HCT116 (cell line): ENCODE measurements at regions not wholly inside any gene's neighbourhood (a gene's known extent, or its start where the extent isn't known, plus 50 kb on each side); places are given as distances from the start of the nearest gene placed in this dataset.

Source experiments
- ATAC-seq: fragments of 200-7000 bp; cut with Tn5 transposase; 2 replicates; pipeline ENCODE4 v1.9.1; 2020; ENCODE audit warnings: mild to moderate bottlenecking, moderate library complexity
- BruUV-seq: library from RNA; stranded (reverse); fragments of 400-500 nt; replicated peaks from 2 replicates; lab custom pipeline; 2021; lab: Mats Ljungman, UMichigan
- CTCF ChIA-PET: fragments of 300-600 bp; sonication (Branson Sonifier 250); formaldehyde crosslinking; loops from one replicate; lab custom pipeline; 2021; ENCODE audit warnings: antibody characterized with exemption; lab: Charles Lee
- POLR2A ChIA-PET: fragments of 300-600, 350-600 bp; sonication (Branson Sonifier 250); formaldehyde crosslinking; loops from one replicate; lab custom pipeline; 2021; ENCODE audit warnings: antibody characterized with exemption; lab: Charles Lee
- RAD21 ChIA-PET, 2 experiments: fragments of 300-600 bp; sonication (Branson Sonifier 250); formaldehyde crosslinking; loops; one replicate each; lab custom pipeline; 2023; ENCODE audit warnings: low total read pairs in 2 of 2; ENCODE audit not compliant: uncharacterized antibody in 2 of 2, unreplicated experiment in 2 of 2, low non-redundant PET in 1 of 2; lab: Charles Lee
- DNase-seq: peaks from one replicate; pipeline ENCODE4 v3.0.0-alpha.2; 2010; ENCODE audit warnings: low read depth, low spot score
- H2AFZ ChIP-seq: fragments of 200-600 bp; shearing (Covaris generic), sonication (generic); 2 replicates; pipeline ENCODE4 v1.6.1; 2017; ENCODE audit warnings: low read depth, mixed run types, mixed read lengths, antibody characterized with exemption, low read length; ENCODE audit not compliant: poor library complexity, severe bottlenecking
- H3K27ac ChIP-seq: 2 replicates; pipeline ENCODE4 v1.5.1; 2012; ENCODE audit warnings: low read depth, low read length
- H3K27me3 ChIP-seq: fragments of 200-600 bp; sonication (generic); 2 replicates; pipeline ENCODE4 v1.6.1; 2016; ENCODE audit warnings: mixed run types, low read length, mixed read lengths; ENCODE audit not compliant: insufficient read depth
- H3K36me3 ChIP-seq, 2 experiments: fragments of 200-500 bp in 1 of 2; fragments of 200-600 bp in 1 of 2; sonication (Bioruptor generic) in 1 of 2; sonication (generic) in 1 of 2; 2 replicates each; pipeline versions ENCODE4 v1.5.1 to v1.6.1; 2014 to 2016; ENCODE audit warnings: low read length in 2 of 2, inconsistent platforms in 1 of 2, mixed read lengths in 1 of 2, mixed run types in 1 of 2; ENCODE audit not compliant: insufficient read depth in 2 of 2, control insufficient read depth in 1 of 2
- H3K4me1 ChIP-seq, 2 experiments: fragments of 200-600 bp in 1 of 2; sonication (generic) in 1 of 2; 2 replicates each; pipeline versions ENCODE4 v1.5.1 to v1.6.1; 2012 to 2017; ENCODE audit warnings: low read length in 2 of 2, inconsistent platforms in 1 of 2, mild to moderate bottlenecking in 1 of 2, mixed read lengths in 1 of 2, mixed run types in 1 of 2, moderate library complexity in 1 of 2; ENCODE audit not compliant: insufficient read depth in 2 of 2, control insufficient read depth in 1 of 2
- H3K4me2 ChIP-seq: fragments of 200-600 bp; sonication (generic); 2 replicates; pipeline ENCODE4 v1.6.1; 2017; ENCODE audit warnings: mixed run types, low read length, mixed read lengths
- H3K4me3 ChIP-seq, 2 experiments: fragments of 200-600 bp in 1 of 2; sonication (generic) in 1 of 2; replicated peaks in 1 of 2; 2 replicates each; pipeline ENCODE4 v1.5.1; 2011 to 2016; ENCODE audit warnings: low read length in 2 of 2, control low read depth in 1 of 2, low read depth in 1 of 2, mild to moderate bottlenecking in 1 of 2, mixed read lengths in 1 of 2, mixed run types in 1 of 2
- H3K79me2 ChIP-seq: fragments of 200-600 bp; sonication (generic); 2 replicates; pipeline ENCODE4 v1.6.1; 2017; ENCODE audit warnings: mild to moderate bottlenecking, mixed run types, low read length, moderate library complexity, mixed read lengths; ENCODE audit not compliant: insufficient read depth
- H3K9ac ChIP-seq: fragments of 200-600 bp; sonication (generic); 2 replicates; pipeline ENCODE4 v1.6.1; 2016; ENCODE audit warnings: low read length, mixed read lengths
- H3K9me2 ChIP-seq: fragments of 200-600 bp; sonication (generic), shearing (Covaris generic); 2 replicates; pipeline ENCODE4 v1.6.1; 2017; ENCODE audit warnings: mixed run types, mild to moderate bottlenecking, moderate library complexity; ENCODE audit not compliant: insufficient read depth
- H3K9me3 ChIP-seq, 2 experiments: fragments of 200-500 bp in 1 of 2; fragments of 200-600 bp in 1 of 2; sonication (Bioruptor generic) in 1 of 2; sonication (generic) in 1 of 2; 2 replicates each; pipeline ENCODE4 v1.6.1; 2014 to 2017; ENCODE audit warnings: low read length in 2 of 2, mixed read lengths in 2 of 2, inconsistent platforms in 1 of 2, low read depth in 1 of 2, mild to moderate bottlenecking in 1 of 2, mixed run types in 1 of 2, moderate library complexity in 1 of 2; ENCODE audit not compliant: control insufficient read depth in 1 of 2, insufficient read depth in 1 of 2
- H4K20me1 ChIP-seq: fragments of 200-600 bp; sonication (generic), shearing (Covaris generic); 2 replicates; pipeline ENCODE4 v1.6.1; 2017; ENCODE audit warnings: mixed run types, mild to moderate bottlenecking, moderate library complexity; ENCODE audit not compliant: insufficient read depth
- CBX3 ChIP-seq: IDR thresholded peaks from 2 replicates; pipeline ENCODE4 v1.6.1; 2012; ENCODE audit warnings: low read depth
- CEBPB ChIP-seq: IDR thresholded peaks from 2 replicates; pipeline ENCODE4 v1.6.1; 2012; ENCODE audit warnings: low read depth
- CTCF ChIP-seq, 3 experiments: fragments of 200-600 bp in 1 of 3; sonication (generic) in 1 of 3; IDR thresholded peaks in 2 of 3; conservative IDR thresholded peaks in 1 of 3; 2 replicates each; pipeline ENCODE4 v1.5.1; 2012 to 2017; ENCODE audit warnings: low read depth in 2 of 3, low read length in 2 of 3, antibody characterized with exemption in 1 of 3, borderline replicate concordance in 1 of 3, control low read depth in 1 of 3, mild to moderate bottlenecking in 1 of 3, mixed read lengths in 1 of 3, mixed run types in 1 of 3, moderate library complexity in 1 of 3; ENCODE audit not compliant: insufficient read depth in 1 of 3
- EGR1 ChIP-seq: IDR thresholded peaks from 2 replicates; pipeline ENCODE4 v1.6.1; 2012; ENCODE audit warnings: low read depth
- EZH2phosphoT487 ChIP-seq: fragments of 200-600 bp; IDR thresholded peaks from 2 replicates; pipeline ENCODE4 v1.6.1; 2018; ENCODE audit warnings: antibody characterized with exemption, borderline replicate concordance
- JUND ChIP-seq: IDR thresholded peaks from 2 replicates; pipeline ENCODE4 v1.6.1; 2012
- POLR2A ChIP-seq: IDR thresholded peaks from 2 replicates; pipeline ENCODE4 v1.7.0; 2011; ENCODE audit warnings: borderline replicate concordance; ENCODE audit not compliant: insufficient read depth, insufficient read length; ENCODE audit errors: extremely low read depth
- POLR2AphosphoS5 ChIP-seq: IDR thresholded peaks from 2 replicates; pipeline ENCODE4 v1.6.1; 2011; ENCODE audit warnings: mild to moderate bottlenecking, low read depth, low read length, moderate library complexity
- RAD21 ChIP-seq: IDR thresholded peaks from 2 replicates; pipeline ENCODE4 v1.6.1; 2012; ENCODE audit warnings: low read depth, mild to moderate bottlenecking
- REST ChIP-seq: IDR thresholded peaks from 2 replicates; pipeline ENCODE4 v1.6.1; 2012; ENCODE audit warnings: low read depth
- SP1 ChIP-seq: IDR thresholded peaks from 2 replicates; pipeline ENCODE4 v1.6.1; 2012; ENCODE audit warnings: low read depth
- YY1 ChIP-seq: IDR thresholded peaks from 2 replicates; pipeline ENCODE4 v1.6.1; 2011; ENCODE audit warnings: low read length, low read depth, moderate library complexity, mild to moderate bottlenecking; ENCODE audit not compliant: insufficient replicate concordance; ENCODE audit errors: extremely low read depth
- intact Hi-C: fragments of 100-400 bp; cut with micrococcal nuclease; formaldehyde crosslinking; loops from 2 replicates; pipeline ENCODE4 v1.10.0; 2022
- TF ChIP-seq, protein P1 (sequence below): IDR thresholded peaks from 2 replicates; pipeline ENCODE4 v1.6.1; 2012
- TF ChIP-seq, protein P2 (sequence below): IDR thresholded peaks from 2 replicates; pipeline ENCODE4 v1.6.1; 2012

DNA sequence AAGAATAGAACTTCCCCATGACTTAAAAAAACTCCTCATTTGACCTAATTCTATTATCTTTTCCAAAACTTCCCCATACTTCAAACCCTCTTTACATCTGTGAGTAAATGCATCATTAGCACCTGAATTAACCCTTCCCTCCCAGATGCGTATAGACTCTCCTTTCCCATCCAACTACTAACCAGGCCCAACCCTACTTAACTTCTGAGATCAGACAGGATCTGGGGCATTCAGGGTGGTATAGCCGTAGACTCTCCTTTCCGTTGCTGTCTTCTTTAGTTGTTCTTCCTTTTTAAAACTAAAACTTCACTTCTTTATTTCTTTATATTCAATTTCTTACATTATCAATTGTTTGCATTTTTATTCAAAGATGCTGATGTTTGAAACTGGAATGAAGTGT lies 165.2 kb downstream of the SLCO4C1 start:
- H3K9ac ChIP-seq: no peak overlapping the region
- POLR2A ChIA-PET: no interaction called here
- CTCF ChIA-PET: no interaction called here
- H3K27ac ChIP-seq: no peak overlapping the region
- H3K4me2 ChIP-seq: no peak overlapping the region
- H3K4me1 ChIP-seq: no peaks in the 10 kb centered on the region
- no peaks in the 10 kb centered on the region for H4K20me1 ChIP-seq
- no peaks in the 10 kb centered on the region for H3K9me3 ChIP-seq
- RAD21 ChIA-PET: no interaction called here
- ATAC-seq (no peak), DNase-seq (no peak)
- no peaks in the 10 kb centered on the region for H3K79me2 ChIP-seq
- intact Hi-C loops: no loop called here
- BruUV-seq: no TSS peak
- no peak overlapping the region for H3K4me3 ChIP-seq
- no peaks in the 10 kb centered on the region for H3K9me2 ChIP-seq
- no peak overlapping the region for H2AFZ ChIP-seq
- TF ChIP-seq POLR2A (no peak), POLR2AphosphoS5 (no peak), YY1 (no peak), SP1 (no peak), EZH2phosphoT487 (no peak), REST (no peak), JUND (no peak), CEBPB (no peak), EGR1 (no peak), CBX3 (no peak), CTCF (IDR thresholded peaks at IDR 0.05 in 2 of 3, conservative IDR thresholded peaks at IDR 0.05 in 1 of 3; ENCODE audit: borderline replicate concordance in 1 of 3, insufficient read depth in 1 of 3, low read depth in 2 of 3, low read length in 2 of 3) (no peak), RAD21 (no peak)
- TF ChIP-seq, protein P1, sequence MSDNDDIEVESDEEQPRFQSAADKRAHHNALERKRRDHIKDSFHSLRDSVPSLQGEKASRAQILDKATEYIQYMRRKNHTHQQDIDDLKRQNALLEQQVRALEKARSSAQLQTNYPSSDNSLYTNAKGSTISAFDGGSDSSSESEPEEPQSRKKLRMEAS: no peak
- TF ChIP-seq, protein P2, sequence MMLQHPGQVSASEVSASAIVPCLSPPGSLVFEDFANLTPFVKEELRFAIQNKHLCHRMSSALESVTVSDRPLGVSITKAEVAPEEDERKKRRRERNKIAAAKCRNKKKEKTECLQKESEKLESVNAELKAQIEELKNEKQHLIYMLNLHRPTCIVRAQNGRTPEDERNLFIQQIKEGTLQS: no peak
- H3K27me3 ChIP-seq: no peaks in the 10 kb centered on the region
- no peaks in the 10 kb centered on the region for H3K36me3 ChIP-seq
